LNCAP (cell line): ENCODE measurements at regions not wholly inside any gene's neighbourhood (a gene's known extent, or its start where the extent isn't known, plus 50 kb on each side); places are given as distances from the start of the nearest gene placed in this dataset.

Source experiments
- CTCF ChIP-seq: fragments of 450-650 bp; IDR thresholded peaks from 2 replicates; pipeline ENCODE4 v1.5.1; 2017; ENCODE audit warnings: mild to moderate bottlenecking

GRCh38 chr7:85749696-85750453 is 563.0 kb upstream of the SEMA3D start:
- TF ChIP-seq CTCF: no peak

GRCh38 chr7:85748861-85749260 is 562.0 kb upstream of the SEMA3D start:
- TF ChIP-seq CTCF: no peak

- no peak for TF ChIP-seq CTCF
Measured at GRCh38 chr7:85737426-85737825, 550.6 kb upstream of the SEMA3D start.

GRCh38 chr7:85736085-85736484 is 549.2 kb upstream of the SEMA3D start:
- no peak for TF ChIP-seq CTCF

- TF ChIP-seq CTCF: no peak
Measured at GRCh38 chr7:85734823-85735222, 548.0 kb upstream of the SEMA3D start.

- no peak for TF ChIP-seq CTCF
Measured at GRCh38 chr7:85733169-85733915, 546.5 kb upstream of the SEMA3D start.

GRCh38 chr7:85730012-85730411 is 543.2 kb upstream of the SEMA3D start:
- no peak for TF ChIP-seq CTCF
